PC-3 (cell line): ENCODE measurements at regions not wholly inside any gene's neighbourhood (a gene's known extent, or its start where the extent isn't known, plus 50 kb on each side); places are given as distances from the start of the nearest gene placed in this dataset.

Source experiments
- EZH2 ChIP-seq: fragments of 300-600 bp; sonication (generic); IDR thresholded peaks from one replicate; pipeline ENCODE4 v1.6.1; 2017; ENCODE audit warnings: antibody characterized with exemption, mild to moderate bottlenecking, low read length; ENCODE audit not compliant: unreplicated experiment
- TF ChIP-seq, protein P1 (sequence below): fragments of 300-600 bp; sonication (generic); conservative IDR thresholded peaks from 2 replicates; pipeline ENCODE4 v1.5.1; 2017; ENCODE audit warnings: antibody characterized with exemption, low read depth, mild to moderate bottlenecking, low read length

DNA sequence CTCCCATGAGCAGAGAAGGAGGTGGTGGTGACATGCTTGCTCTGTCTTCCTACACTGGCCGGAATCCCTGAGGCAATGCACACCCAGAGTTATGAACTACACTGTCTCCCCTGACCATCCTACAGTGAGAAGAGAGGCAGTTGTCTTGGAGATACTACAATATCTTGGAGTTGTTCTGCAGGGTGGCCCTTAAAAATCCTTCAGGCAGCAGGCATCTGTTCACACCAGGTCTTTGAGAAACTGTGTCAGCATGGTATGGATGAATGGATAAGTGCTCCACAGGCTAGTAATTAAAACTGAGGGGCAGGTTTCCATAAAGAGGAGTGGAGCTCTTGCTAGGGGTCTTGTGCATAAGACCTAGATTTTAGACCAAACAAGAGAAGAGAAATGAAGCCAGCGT lies 223.7 kb upstream of the COPS8 start:
- no peak for TF ChIP-seq EZH2
- TF ChIP-seq, protein P1, sequence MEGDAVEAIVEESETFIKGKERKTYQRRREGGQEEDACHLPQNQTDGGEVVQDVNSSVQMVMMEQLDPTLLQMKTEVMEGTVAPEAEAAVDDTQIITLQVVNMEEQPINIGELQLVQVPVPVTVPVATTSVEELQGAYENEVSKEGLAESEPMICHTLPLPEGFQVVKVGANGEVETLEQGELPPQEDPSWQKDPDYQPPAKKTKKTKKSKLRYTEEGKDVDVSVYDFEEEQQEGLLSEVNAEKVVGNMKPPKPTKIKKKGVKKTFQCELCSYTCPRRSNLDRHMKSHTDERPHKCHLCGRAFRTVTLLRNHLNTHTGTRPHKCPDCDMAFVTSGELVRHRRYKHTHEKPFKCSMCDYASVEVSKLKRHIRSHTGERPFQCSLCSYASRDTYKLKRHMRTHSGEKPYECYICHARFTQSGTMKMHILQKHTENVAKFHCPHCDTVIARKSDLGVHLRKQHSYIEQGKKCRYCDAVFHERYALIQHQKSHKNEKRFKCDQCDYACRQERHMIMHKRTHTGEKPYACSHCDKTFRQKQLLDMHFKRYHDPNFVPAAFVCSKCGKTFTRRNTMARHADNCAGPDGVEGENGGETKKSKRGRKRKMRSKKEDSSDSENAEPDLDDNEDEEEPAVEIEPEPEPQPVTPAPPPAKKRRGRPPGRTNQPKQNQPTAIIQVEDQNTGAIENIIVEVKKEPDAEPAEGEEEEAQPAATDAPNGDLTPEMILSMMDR: no peak
